D721Med (cell line): ENCODE measurements at regions not wholly inside any gene's neighbourhood (a gene's known extent, or its start where the extent isn't known, plus 50 kb on each side); places are given as distances from the start of the nearest gene placed in this dataset.

ENCODE experiments used
- DNase-seq: peaks from one replicate; pipeline ENCODE4 v3.0.0; 2011; ENCODE audit warnings: low spot score; ENCODE audit not compliant: insufficient read length
- FAIRE-seq: peaks from 2 replicates; lab custom pipeline; 2011; peaks lifted over from hg19 to GRCh38; lab: Jason Lieb, UNC
- CTCF ChIP-seq: IDR thresholded peaks from 2 replicates; pipeline ENCODE4 v1.5.1; 2012; ENCODE audit warnings: mild to moderate bottlenecking, control low read depth; ENCODE audit not compliant: insufficient read depth; ENCODE audit errors: missing control alignments

GRCh38 chr6:119720160-119720559 lies 370.6 kb upstream of the MAN1A1 start:
- DNase-seq: no peak
- no peak for FAIRE-seq
- peak; percentile 0 for TF ChIP-seq CTCF

GRCh38 chr6:119717942-119718341 lies 368.4 kb upstream of the MAN1A1 start:
- DNase-seq: no peak
- no peak for TF ChIP-seq CTCF

GRCh38 chr6:119716668-119717270 lies 367.2 kb upstream of the MAN1A1 start:
- no peak for TF ChIP-seq CTCF
- no peak for DNase-seq
- no peak for FAIRE-seq

More at GRCh38 chr6:119717942-119718341, 368.4 kb upstream of the MAN1A1 start:
- no peak for FAIRE-seq

- TF ChIP-seq CTCF: no peak
- no peak for FAIRE-seq
- no peak for DNase-seq
These were observed 364.3 kb upstream of the MAN1A1 start for GRCh38 chr6:119713903-119714302.

GRCh38 chr6:119686644-119687043 lies 337.1 kb upstream of the MAN1A1 start:
- no peak for TF ChIP-seq CTCF
- FAIRE-seq (no peak), DNase-seq (no peak)

- TF ChIP-seq CTCF: no peak
- FAIRE-seq: no peak
- no peak for DNase-seq
These were observed 336.7 kb upstream of the MAN1A1 start for GRCh38 chr6:119686240-119686639.

- no peak for FAIRE-seq
- DNase-seq: no peak
- TF ChIP-seq CTCF: no peak
These were observed 334.1 kb upstream of the MAN1A1 start for GRCh38 chr6:119683671-119684070.
